H9 (cell line): ENCODE measurements at regions not wholly inside any gene's neighbourhood (a gene's known extent, or its start where the extent isn't known, plus 50 kb on each side); places are given as distances from the start of the nearest gene placed in this dataset.
"Not testable (repeated sequence)": the region's sequence is repeated elsewhere in the genome, so short reads cannot be mapped to it uniquely, and the experiment has no call there.

Source experiments
- DNase-seq: peaks from one replicate; pipeline ENCODE4 v3.0.0-alpha.2; 2017
- H2AFZ ChIP-seq: one replicate; pipeline ENCODE4 v1.6.1; 2013; ENCODE audit warnings: mild to moderate bottlenecking, low read length, control low read depth, moderate library complexity
- H2AK5ac ChIP-seq: 2 replicates; pipeline ENCODE4 v1.6.1; 2013; ENCODE audit warnings: low read length, control low read depth, mixed read lengths; ENCODE audit not compliant: insufficient read length
- H2BK120ac ChIP-seq: one replicate; pipeline ENCODE4 v1.6.1; 2013; ENCODE audit warnings: low read depth, mild to moderate bottlenecking, low read length, control low read depth, inconsistent platforms; ENCODE audit not compliant: poor library complexity, severe bottlenecking
- H2BK12ac ChIP-seq: 2 replicates; pipeline ENCODE4 v1.6.1; 2013; ENCODE audit warnings: low read length, control low read depth, mixed read lengths, low read depth; ENCODE audit not compliant: insufficient read length
- H2BK15ac ChIP-seq: 2 replicates; pipeline ENCODE4 v1.6.1; 2013; ENCODE audit warnings: low read depth, low read length, control low read depth
- H2BK20ac ChIP-seq: one replicate; pipeline ENCODE4 v1.6.1; 2013; ENCODE audit warnings: low read depth, mild to moderate bottlenecking, low read length, control low read depth, inconsistent platforms; ENCODE audit not compliant: poor library complexity, severe bottlenecking
- H2BK5ac ChIP-seq: 2 replicates; pipeline ENCODE4 v1.6.1; 2013; ENCODE audit warnings: low read length, control low read depth, mixed read lengths; ENCODE audit not compliant: insufficient read length
- H3K14ac ChIP-seq: 2 replicates; pipeline ENCODE4 v1.6.1; 2013; ENCODE audit warnings: low read length, control low read depth; ENCODE audit not compliant: insufficient read depth
- H3K18ac ChIP-seq: 2 replicates; pipeline ENCODE4 v1.6.1; 2013; ENCODE audit warnings: low read depth, mild to moderate bottlenecking, mixed read lengths, low read length, control low read depth; ENCODE audit not compliant: insufficient read length
- H3K23ac ChIP-seq: 2 replicates; pipeline ENCODE4 v1.6.1; 2013; ENCODE audit warnings: low read length, control low read depth, mixed read lengths, low read depth; ENCODE audit not compliant: insufficient read length
- H3K23me2 ChIP-seq: 2 replicates; pipeline ENCODE4 v1.6.1; 2013; ENCODE audit warnings: low read depth, mild to moderate bottlenecking, mixed read lengths, low read length, control low read depth; ENCODE audit not compliant: insufficient read length, poor library complexity, severe bottlenecking
- H3K27ac ChIP-seq: 2 replicates; pipeline ENCODE4 v1.5.1; 2013; ENCODE audit warnings: low read length, control low read depth, mixed read lengths, low read depth; ENCODE audit not compliant: insufficient read length
- H3K27me3 ChIP-seq: 2 replicates; pipeline ENCODE4 v1.6.1; 2013; ENCODE audit warnings: low read length, control low read depth, inconsistent platforms; ENCODE audit not compliant: insufficient read depth
- H3K4ac ChIP-seq: 2 replicates; pipeline ENCODE4 v1.6.1; 2013; ENCODE audit warnings: low read depth, mild to moderate bottlenecking, control low read depth, inconsistent platforms, low read length, moderate library complexity
- H3K4me1 ChIP-seq: 2 replicates; pipeline ENCODE4 v1.6.1; 2013; ENCODE audit warnings: low read length, control low read depth, inconsistent platforms; ENCODE audit not compliant: insufficient read depth
- H3K4me2 ChIP-seq: 2 replicates; pipeline ENCODE4 v1.6.1; 2013; ENCODE audit warnings: low read length, control low read depth, mixed read lengths; ENCODE audit not compliant: insufficient read length, insufficient read depth
- H3K56ac ChIP-seq: 2 replicates; pipeline ENCODE4 v1.6.1; 2013; ENCODE audit warnings: low read depth, mild to moderate bottlenecking, mixed read lengths, low read length, control low read depth; ENCODE audit not compliant: insufficient read length
- H3K79me1 ChIP-seq: 2 replicates; pipeline ENCODE4 v1.6.1; 2013; ENCODE audit warnings: low read depth, mild to moderate bottlenecking, moderate library complexity, low read length, control low read depth, inconsistent platforms; ENCODE audit not compliant: insufficient read depth, poor library complexity, severe bottlenecking
- H3K79me2 ChIP-seq: 2 replicates; pipeline ENCODE4 v1.6.1; 2013; ENCODE audit warnings: low read length, control low read depth, inconsistent platforms; ENCODE audit not compliant: insufficient read depth
- H3K9ac ChIP-seq: 2 replicates; pipeline ENCODE4 v1.6.1; 2013; ENCODE audit warnings: low read length, control low read depth, mixed read lengths; ENCODE audit not compliant: insufficient read length; ENCODE audit errors: extremely low read depth
- H3K9me3 ChIP-seq: one replicate; pipeline ENCODE4 v1.6.1; 2013; ENCODE audit warnings: low read depth, low read length, inconsistent platforms; ENCODE audit not compliant: control insufficient read depth
- H3T11ph ChIP-seq: one replicate; pipeline ENCODE4 v1.6.1; 2013; ENCODE audit warnings: mild to moderate bottlenecking, low read length, control low read depth, inconsistent platforms
- H4K20me1 ChIP-seq: one replicate; pipeline ENCODE4 v1.6.1; 2013; ENCODE audit not compliant: control insufficient read depth, insufficient read length, insufficient read depth
- H4K5ac ChIP-seq: 2 replicates; pipeline ENCODE4 v1.6.1; 2013; ENCODE audit warnings: low read depth, mild to moderate bottlenecking, mixed read lengths, low read length, control low read depth; ENCODE audit not compliant: insufficient read length
- H4K8ac ChIP-seq: replicated peaks from 2 replicates; pipeline ENCODE4 v1.6.1; 2013; ENCODE audit warnings: low read length, control low read depth, mixed read lengths, low read depth; ENCODE audit not compliant: insufficient read length
- H4K91ac ChIP-seq: 2 replicates; pipeline ENCODE4 v1.6.1; 2013; ENCODE audit warnings: low read depth, mild to moderate bottlenecking, moderate library complexity, mixed read lengths, low read length, control low read depth; ENCODE audit not compliant: insufficient read length
- H3K27ac Mint-ChIP-seq, 3 experiments: 2 replicates in 2 of 3; 3 replicates in 1 of 3; pipeline ENCODE4 v1.8.0; 2020 to 2021; ENCODE audit warnings: mixed read lengths in 3 of 3, mild to moderate bottlenecking in 1 of 3, moderate library complexity in 1 of 3
- H3K27me3 Mint-ChIP-seq: 2 replicates; pipeline ENCODE4 v1.8.0; 2021; ENCODE audit warnings: low read depth, mild to moderate bottlenecking, moderate library complexity, mixed read lengths
- H3K36me3 Mint-ChIP-seq, 3 experiments: 2 replicates in 2 of 3; 3 replicates in 1 of 3; pipeline ENCODE4 v1.8.0; 2020 to 2021; ENCODE audit warnings: low read depth in 3 of 3, mixed read lengths in 3 of 3; ENCODE audit not compliant: insufficient read depth in 1 of 3
- H3K4me1 Mint-ChIP-seq, 2 experiments: 2 replicates each; pipeline ENCODE4 v1.8.0; 2020; ENCODE audit warnings: mixed read lengths in 2 of 2
- H3K4me3 Mint-ChIP-seq, 2 experiments: 2 replicates in 1 of 2; 3 replicates in 1 of 2; pipeline ENCODE4 v1.8.0; 2020 to 2021; ENCODE audit warnings: mild to moderate bottlenecking in 2 of 2, mixed read lengths in 2 of 2, moderate library complexity in 1 of 2
- H3K9me3 Mint-ChIP-seq, 2 experiments: 2 replicates in 1 of 2; 3 replicates in 1 of 2; pipeline ENCODE4 v1.8.0; 2020; ENCODE audit warnings: mild to moderate bottlenecking in 2 of 2, mixed read lengths in 2 of 2, moderate library complexity in 1 of 2
- CTCF ChIP-seq: fragments of 200-600 bp; sonication (generic); conservative IDR thresholded peaks from 3 replicates; pipeline ENCODE4 v1.8.0; 2021; ENCODE audit warnings: antibody characterized with exemption, mild to moderate bottlenecking
- WGBS: extraction: QIAGEN DNeasy Blood & Tissue Kit; methylation state at CpG from one replicate; pipeline ENCODE4 v1.1.7; 2013; ENCODE audit warnings: missing lambda C conversion rate, low lambda C conversion rate, mixed read lengths; ENCODE audit not compliant: insufficient read length; ENCODE audit errors: extremely low coverage; 5-methylcytosine and 5-hydroxymethylcytosine counted together

- Histone ChIP-seq H3K56ac (no peak overlapping the region), H2BK120ac (no peak overlapping the region), H3K23ac (no peak overlapping the region), H2AK5ac (no peak overlapping the region), H2BK12ac (no peak overlapping the region), H2BK20ac (no peak overlapping the region), H3K4me2 (no peak overlapping the region), H4K8ac (no peak overlapping the region), H3K23me2 (no peaks in the 10 kb centered on the region), H3K27ac (no peak overlapping the region), H3K9ac (no peak overlapping the region), H3K4me1 (no peaks in the 10 kb centered on the region), H3K18ac (no peak overlapping the region), H3K4ac (no peak overlapping the region), H4K91ac (no peak overlapping the region), H3K9me3 (peaks cover 43% of the 10 kb centered on the region), H3K14ac (no peak overlapping the region), H3K79me1 (no peaks in the 10 kb centered on the region), H3T11ph (no peak overlapping the region), H4K5ac (no peak overlapping the region), H2BK15ac (no peak overlapping the region), H4K20me1 (no peaks in the 10 kb centered on the region), H3K79me2 (no peaks in the 10 kb centered on the region), H2BK5ac (no peak overlapping the region), H2AFZ (no peak overlapping the region), H3K27me3 (no peaks in the 10 kb centered on the region)
- no peak for TF ChIP-seq CTCF
- Mint-ChIP-seq H3K36me3 (peaks cover 70 to 94% (median 84%) of the 10 kb centered on the region in 3 experiments), H3K4me3 (no peak overlapping the region), H3K27ac (0 out of 7 replicates have a peak overlapping the region, but pooled peaks of 1 of the 3 experiments have one; percentile 61), H3K9me3 (peaks cover 62 to 68% of the 10 kb centered on the region in 2 experiments), H3K4me1 (no peaks in the 10 kb centered on the region), H3K27me3 (no peaks in the 10 kb centered on the region; the same call in 1 of the 2 replicates)
- no CpG with 5 or more reads among the region's 2 CpGs for WGBS
- no peak for DNase-seq
Measured at GRCh38 chr15:25095179-25095578, 140.4 kb downstream of the SNRPN start.

GRCh38 chr15:25099966-25100365 lies 145.2 kb downstream of the SNRPN start:
- not testable (repeated sequence) for H3K56ac ChIP-seq, H3K4me3 Mint-ChIP-seq, H3K9ac ChIP-seq, H3K27me3 Mint-ChIP-seq, H3K4me1 Mint-ChIP-seq, H3K14ac ChIP-seq, H2BK20ac ChIP-seq, H2BK120ac ChIP-seq, H3K4ac ChIP-seq, H3K27me3 ChIP-seq, H3K27ac Mint-ChIP-seq, H3K4me1 ChIP-seq, DNase-seq, H3K18ac ChIP-seq, H2BK5ac ChIP-seq, H3K79me2 ChIP-seq, H2AK5ac ChIP-seq, H3K79me1 ChIP-seq, H4K20me1 ChIP-seq, H4K5ac ChIP-seq, H2BK12ac ChIP-seq, H3K23ac ChIP-seq, H2AFZ ChIP-seq, H4K91ac ChIP-seq, H3K27ac ChIP-seq, H3K4me2 ChIP-seq, H4K8ac ChIP-seq, H3T11ph ChIP-seq, H3K23me2 ChIP-seq, H2BK15ac ChIP-seq
- peaks cover 21% of the 10 kb centered on the region for H3K9me3 ChIP-seq
- H3K9me3 Mint-ChIP-seq = peaks cover 40 to 49% of the 10 kb centered on the region in 2 experiments
- H3K36me3 Mint-ChIP-seq = peaks cover 39 to 86% (median 74%) of the 10 kb centered on the region in 3 experiments
- WGBS = no CpG with 5 or more reads among the region's 8 CpGs
